H9 (cell line): ENCODE measurements at regions not wholly inside any gene's neighbourhood (a gene's known extent, or its start where the extent isn't known, plus 50 kb on each side); places are given as distances from the start of the nearest gene placed in this dataset.

ENCODE experiments used
- DNase-seq: peaks from one replicate; pipeline ENCODE4 v3.0.0-alpha.2; 2017
- H2AFZ ChIP-seq: one replicate; pipeline ENCODE4 v1.6.1; 2013; ENCODE audit warnings: mild to moderate bottlenecking, low read length, control low read depth, moderate library complexity
- H2AK5ac ChIP-seq: 2 replicates; pipeline ENCODE4 v1.6.1; 2013; ENCODE audit warnings: low read length, control low read depth, mixed read lengths; ENCODE audit not compliant: insufficient read length
- H2BK120ac ChIP-seq: one replicate; pipeline ENCODE4 v1.6.1; 2013; ENCODE audit warnings: low read depth, mild to moderate bottlenecking, low read length, control low read depth, inconsistent platforms; ENCODE audit not compliant: poor library complexity, severe bottlenecking
- H2BK12ac ChIP-seq: 2 replicates; pipeline ENCODE4 v1.6.1; 2013; ENCODE audit warnings: low read length, control low read depth, mixed read lengths, low read depth; ENCODE audit not compliant: insufficient read length
- H2BK15ac ChIP-seq: 2 replicates; pipeline ENCODE4 v1.6.1; 2013; ENCODE audit warnings: low read depth, low read length, control low read depth
- H2BK20ac ChIP-seq: one replicate; pipeline ENCODE4 v1.6.1; 2013; ENCODE audit warnings: low read depth, mild to moderate bottlenecking, low read length, control low read depth, inconsistent platforms; ENCODE audit not compliant: poor library complexity, severe bottlenecking
- H2BK5ac ChIP-seq: 2 replicates; pipeline ENCODE4 v1.6.1; 2013; ENCODE audit warnings: low read length, control low read depth, mixed read lengths; ENCODE audit not compliant: insufficient read length
- H3K14ac ChIP-seq: 2 replicates; pipeline ENCODE4 v1.6.1; 2013; ENCODE audit warnings: low read length, control low read depth; ENCODE audit not compliant: insufficient read depth
- H3K18ac ChIP-seq: 2 replicates; pipeline ENCODE4 v1.6.1; 2013; ENCODE audit warnings: low read depth, mild to moderate bottlenecking, mixed read lengths, low read length, control low read depth; ENCODE audit not compliant: insufficient read length
- H3K23ac ChIP-seq: 2 replicates; pipeline ENCODE4 v1.6.1; 2013; ENCODE audit warnings: low read length, control low read depth, mixed read lengths, low read depth; ENCODE audit not compliant: insufficient read length
- H3K23me2 ChIP-seq: 2 replicates; pipeline ENCODE4 v1.6.1; 2013; ENCODE audit warnings: low read depth, mild to moderate bottlenecking, mixed read lengths, low read length, control low read depth; ENCODE audit not compliant: insufficient read length, poor library complexity, severe bottlenecking
- H3K27ac ChIP-seq: 2 replicates; pipeline ENCODE4 v1.5.1; 2013; ENCODE audit warnings: low read length, control low read depth, mixed read lengths, low read depth; ENCODE audit not compliant: insufficient read length
- H3K27me3 ChIP-seq: 2 replicates; pipeline ENCODE4 v1.6.1; 2013; ENCODE audit warnings: low read length, control low read depth, inconsistent platforms; ENCODE audit not compliant: insufficient read depth
- H3K4ac ChIP-seq: 2 replicates; pipeline ENCODE4 v1.6.1; 2013; ENCODE audit warnings: low read depth, mild to moderate bottlenecking, control low read depth, inconsistent platforms, low read length, moderate library complexity
- H3K4me1 ChIP-seq: 2 replicates; pipeline ENCODE4 v1.6.1; 2013; ENCODE audit warnings: low read length, control low read depth, inconsistent platforms; ENCODE audit not compliant: insufficient read depth
- H3K4me2 ChIP-seq: 2 replicates; pipeline ENCODE4 v1.6.1; 2013; ENCODE audit warnings: low read length, control low read depth, mixed read lengths; ENCODE audit not compliant: insufficient read length, insufficient read depth
- H3K56ac ChIP-seq: 2 replicates; pipeline ENCODE4 v1.6.1; 2013; ENCODE audit warnings: low read depth, mild to moderate bottlenecking, mixed read lengths, low read length, control low read depth; ENCODE audit not compliant: insufficient read length
- H3K79me1 ChIP-seq: 2 replicates; pipeline ENCODE4 v1.6.1; 2013; ENCODE audit warnings: low read depth, mild to moderate bottlenecking, moderate library complexity, low read length, control low read depth, inconsistent platforms; ENCODE audit not compliant: insufficient read depth, poor library complexity, severe bottlenecking
- H3K79me2 ChIP-seq: 2 replicates; pipeline ENCODE4 v1.6.1; 2013; ENCODE audit warnings: low read length, control low read depth, inconsistent platforms; ENCODE audit not compliant: insufficient read depth
- H3K9ac ChIP-seq: 2 replicates; pipeline ENCODE4 v1.6.1; 2013; ENCODE audit warnings: low read length, control low read depth, mixed read lengths; ENCODE audit not compliant: insufficient read length; ENCODE audit errors: extremely low read depth
- H3K9me3 ChIP-seq: one replicate; pipeline ENCODE4 v1.6.1; 2013; ENCODE audit warnings: low read depth, low read length, inconsistent platforms; ENCODE audit not compliant: control insufficient read depth
- H3T11ph ChIP-seq: one replicate; pipeline ENCODE4 v1.6.1; 2013; ENCODE audit warnings: mild to moderate bottlenecking, low read length, control low read depth, inconsistent platforms
- H4K20me1 ChIP-seq: one replicate; pipeline ENCODE4 v1.6.1; 2013; ENCODE audit not compliant: control insufficient read depth, insufficient read length, insufficient read depth
- H4K5ac ChIP-seq: 2 replicates; pipeline ENCODE4 v1.6.1; 2013; ENCODE audit warnings: low read depth, mild to moderate bottlenecking, mixed read lengths, low read length, control low read depth; ENCODE audit not compliant: insufficient read length
- H4K8ac ChIP-seq: replicated peaks from 2 replicates; pipeline ENCODE4 v1.6.1; 2013; ENCODE audit warnings: low read length, control low read depth, mixed read lengths, low read depth; ENCODE audit not compliant: insufficient read length
- H4K91ac ChIP-seq: 2 replicates; pipeline ENCODE4 v1.6.1; 2013; ENCODE audit warnings: low read depth, mild to moderate bottlenecking, moderate library complexity, mixed read lengths, low read length, control low read depth; ENCODE audit not compliant: insufficient read length
- H3K27ac Mint-ChIP-seq, 3 experiments: 2 replicates in 2 of 3; 3 replicates in 1 of 3; pipeline ENCODE4 v1.8.0; 2020 to 2021; ENCODE audit warnings: mixed read lengths in 3 of 3, mild to moderate bottlenecking in 1 of 3, moderate library complexity in 1 of 3
- H3K27me3 Mint-ChIP-seq: 2 replicates; pipeline ENCODE4 v1.8.0; 2021; ENCODE audit warnings: low read depth, mild to moderate bottlenecking, moderate library complexity, mixed read lengths
- H3K36me3 Mint-ChIP-seq, 3 experiments: 2 replicates in 2 of 3; 3 replicates in 1 of 3; pipeline ENCODE4 v1.8.0; 2020 to 2021; ENCODE audit warnings: low read depth in 3 of 3, mixed read lengths in 3 of 3; ENCODE audit not compliant: insufficient read depth in 1 of 3
- H3K4me1 Mint-ChIP-seq, 2 experiments: 2 replicates each; pipeline ENCODE4 v1.8.0; 2020; ENCODE audit warnings: mixed read lengths in 2 of 2
- H3K4me3 Mint-ChIP-seq, 2 experiments: 2 replicates in 1 of 2; 3 replicates in 1 of 2; pipeline ENCODE4 v1.8.0; 2020 to 2021; ENCODE audit warnings: mild to moderate bottlenecking in 2 of 2, mixed read lengths in 2 of 2, moderate library complexity in 1 of 2
- H3K9me3 Mint-ChIP-seq, 2 experiments: 2 replicates in 1 of 2; 3 replicates in 1 of 2; pipeline ENCODE4 v1.8.0; 2020; ENCODE audit warnings: mild to moderate bottlenecking in 2 of 2, mixed read lengths in 2 of 2, moderate library complexity in 1 of 2
- CTCF ChIP-seq: fragments of 200-600 bp; sonication (generic); conservative IDR thresholded peaks from 3 replicates; pipeline ENCODE4 v1.8.0; 2021; ENCODE audit warnings: antibody characterized with exemption, mild to moderate bottlenecking
- WGBS: extraction: QIAGEN DNeasy Blood & Tissue Kit; methylation state at CpG from one replicate; pipeline ENCODE4 v1.1.7; 2013; ENCODE audit warnings: missing lambda C conversion rate, low lambda C conversion rate, mixed read lengths; ENCODE audit not compliant: insufficient read length; ENCODE audit errors: extremely low coverage; 5-methylcytosine and 5-hydroxymethylcytosine counted together

- H2AK5ac ChIP-seq, result no peak overlapping the region
- H3K9ac ChIP-seq, result no peak overlapping the region
- no peaks in the 10 kb centered on the region for H3K79me2 ChIP-seq
- H4K20me1 ChIP-seq, result no peaks in the 10 kb centered on the region
- no peaks in the 10 kb centered on the region for H3K79me1 ChIP-seq
- Mint-ChIP-seq H3K9me3 (no peaks in the 10 kb centered on the region), H3K4me1 (peaks cover 2 to 3% of the 10 kb centered on the region in 2 experiments; a peak in 1 of 4 replicates), H3K27me3 (no peaks in the 10 kb centered on the region), H3K4me3 (no peak overlapping the region), H3K36me3 (no peaks in the 10 kb centered on the region), H3K27ac (no peak overlapping the region)
- no peak overlapping the region for H3K56ac ChIP-seq
- no peak overlapping the region for H4K91ac ChIP-seq
- H3K4me1 ChIP-seq, result no peaks in the 10 kb centered on the region
- no peak for DNase-seq
- H2AFZ ChIP-seq, result no peak overlapping the region
- H4K8ac ChIP-seq, result no peak overlapping the region
- no peak overlapping the region for H3K27ac ChIP-seq
- H2BK120ac ChIP-seq, result no peak overlapping the region
- no peak overlapping the region for H3K14ac ChIP-seq
- no peak overlapping the region for H2BK15ac ChIP-seq
- H2BK5ac ChIP-seq, result no peak overlapping the region
- H3K9me3 ChIP-seq, result no peaks in the 10 kb centered on the region
- H4K5ac ChIP-seq, result no peak overlapping the region
- no peak for TF ChIP-seq CTCF
- no peak overlapping the region for H2BK20ac ChIP-seq
- no peak overlapping the region for H3K4ac ChIP-seq
- H3K18ac ChIP-seq, result no peak overlapping the region
- H2BK12ac ChIP-seq, result no peak overlapping the region
- no peak overlapping the region for H3T11ph ChIP-seq
- WGBS, result no CpG with 5 or more reads among the region's 2 CpGs
- H3K23ac ChIP-seq, result no peak overlapping the region
- H3K4me2 ChIP-seq, result no peak overlapping the region
- H3K27me3 ChIP-seq, result no peaks in the 10 kb centered on the region
- no peaks in the 10 kb centered on the region for H3K23me2 ChIP-seq
Measured at GRCh38 chr3:25313286-25313685, 114.8 kb upstream of the RARB start.
